ENCODE measurements at regions not wholly inside any gene's neighbourhood (a gene's known extent, or its start where the extent isn't known, plus 50 kb on each side); places are given as distances from the start of the nearest gene placed in this dataset.

DNA sequence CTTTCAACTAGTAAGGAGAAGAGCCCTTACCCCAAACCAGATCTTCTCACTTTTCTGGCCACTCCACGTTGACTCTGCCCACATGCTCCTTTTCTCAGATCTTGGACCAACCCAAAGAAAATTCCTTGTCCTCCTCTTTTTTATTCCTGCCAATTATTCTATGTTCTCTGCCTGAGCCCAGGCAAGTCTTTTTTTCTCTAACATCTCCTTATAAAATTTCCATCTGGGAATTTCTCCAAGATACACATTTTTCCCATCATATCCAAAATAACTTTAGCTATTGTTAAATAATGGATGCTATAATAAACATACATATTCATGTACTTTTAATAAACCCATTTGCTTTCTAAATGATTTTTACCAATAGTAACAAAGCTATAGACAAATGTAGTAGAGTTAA is 726.0 kb upstream of the ZNF385D start:
- no peak for DNase-seq (ENCODE audit: low spot score)

DNA sequence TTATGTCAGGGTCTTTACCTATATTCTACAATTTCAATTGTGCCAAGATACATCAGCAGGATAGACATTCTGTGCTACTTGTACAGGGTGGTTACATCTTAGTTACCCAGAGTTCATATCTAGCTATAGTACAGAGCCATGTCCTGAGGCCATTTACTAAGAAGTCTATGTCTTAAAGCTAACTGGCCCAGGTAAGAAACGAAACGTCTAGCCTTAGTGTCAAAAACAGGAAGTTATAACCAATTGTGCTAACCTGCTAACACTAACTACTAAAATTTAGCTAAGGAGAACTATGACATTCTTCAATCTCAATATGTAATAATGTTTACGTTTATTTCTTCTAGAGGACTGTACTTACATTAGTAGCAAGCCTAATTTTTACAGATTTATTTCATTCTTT is 717.2 kb upstream of the UBE2E2 start:
- DNase-seq (ENCODE audit: low spot score) = no peak

DNA sequence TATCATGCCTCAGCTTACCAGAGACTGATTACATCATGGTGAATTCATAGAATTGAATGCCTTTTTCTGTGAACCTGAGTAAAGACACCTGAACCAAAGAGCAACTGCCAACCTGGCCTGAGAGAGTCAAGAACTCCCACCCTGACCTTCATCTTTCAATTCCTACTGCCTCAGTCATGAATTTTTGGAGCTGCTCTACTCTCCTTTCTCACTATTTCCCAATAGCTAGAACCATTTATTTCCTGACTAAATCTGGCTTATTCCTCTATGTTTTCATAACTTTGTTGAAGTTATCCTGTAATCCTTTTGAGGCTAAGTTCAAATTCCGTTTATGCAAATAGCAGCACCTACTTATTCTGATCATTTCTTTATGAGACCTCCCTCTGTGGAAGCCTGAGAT is 712.4 kb upstream of the UBE2E2 start:
- no peak for DNase-seq (ENCODE audit: low spot score)

- DNase-seq (ENCODE audit: low spot score) = no peak
Measured at GRCh38 chr3:22491344-22491743, 711.8 kb upstream of the UBE2E2 start.

DNA sequence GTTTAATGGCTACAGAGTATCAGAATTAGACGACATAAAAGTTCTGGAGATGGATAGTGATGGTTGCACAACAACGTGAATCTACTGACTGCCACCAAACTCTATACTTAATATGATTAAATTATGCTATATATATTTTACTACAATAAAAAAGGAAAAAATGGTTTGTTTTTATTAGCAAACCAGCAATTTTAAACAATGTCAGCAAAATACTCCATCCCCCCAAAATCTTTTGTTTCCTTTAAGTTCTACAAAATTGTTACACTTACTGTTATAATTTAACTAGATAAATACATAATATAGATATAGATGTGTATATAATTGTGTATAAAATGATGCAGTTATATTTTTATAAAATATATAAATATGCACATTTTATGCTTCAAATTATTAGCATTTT is 710.8 kb upstream of the UBE2E2 start:
- DNase-seq (ENCODE audit: low spot score) = no peak

GRCh38 chr3:22495241-22495640 is 707.9 kb upstream of the UBE2E2 start:
- DNase-seq (ENCODE audit: low spot score) = no peak

GRCh38 chr3:22495791-22496190 is 707.3 kb upstream of the UBE2E2 start:
- DNase-seq (ENCODE audit: low spot score) = no peak

DNA sequence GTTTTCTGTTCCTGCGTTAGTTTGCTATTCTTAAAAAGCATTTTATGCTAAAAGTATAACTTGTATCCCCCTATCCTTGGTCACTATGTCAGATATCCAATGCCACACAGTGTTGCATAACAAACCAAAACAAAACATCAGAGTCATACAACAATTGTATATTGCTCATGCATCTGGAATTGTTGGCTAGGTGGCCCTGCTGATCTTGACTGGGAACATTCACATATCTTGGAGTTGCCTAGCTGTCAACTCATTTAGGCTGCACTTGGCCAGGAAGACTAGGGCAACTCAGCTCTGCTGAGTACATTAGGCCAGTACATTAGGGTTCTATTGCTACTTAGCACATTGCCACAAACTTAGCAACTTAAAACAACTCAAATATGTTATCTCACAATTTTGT is 706.5 kb upstream of the UBE2E2 start:
- DNase-seq (ENCODE audit: low spot score) = no peak

- no peak for DNase-seq (ENCODE audit: low spot score)
Measured at GRCh38 chr3:22506871-22507270, 696.3 kb upstream of the UBE2E2 start.

- DNase-seq (ENCODE audit: low spot score) = no peak
Measured at GRCh38 chr3:22507709-22508108, 695.4 kb upstream of the UBE2E2 start.

DNA sequence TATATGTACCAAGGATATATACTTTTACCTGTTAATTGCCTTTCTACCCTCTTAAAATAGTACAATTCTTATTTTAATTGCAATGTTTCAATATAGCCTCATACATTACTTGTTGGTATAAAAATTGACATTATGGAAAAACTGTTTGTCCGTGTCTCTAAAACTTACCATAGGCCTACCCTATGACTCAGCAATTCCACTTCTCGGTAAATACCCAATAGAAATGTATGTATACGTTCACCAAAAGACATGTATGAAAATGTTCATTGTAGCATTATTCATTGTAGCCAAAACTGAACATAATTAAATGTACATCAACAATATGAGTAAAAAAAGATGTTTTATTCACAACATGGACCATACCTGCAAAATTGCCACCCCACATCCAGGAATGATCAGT is 679.2 kb upstream of the UBE2E2 start:
- no peak for DNase-seq (ENCODE audit: low spot score)

DNA sequence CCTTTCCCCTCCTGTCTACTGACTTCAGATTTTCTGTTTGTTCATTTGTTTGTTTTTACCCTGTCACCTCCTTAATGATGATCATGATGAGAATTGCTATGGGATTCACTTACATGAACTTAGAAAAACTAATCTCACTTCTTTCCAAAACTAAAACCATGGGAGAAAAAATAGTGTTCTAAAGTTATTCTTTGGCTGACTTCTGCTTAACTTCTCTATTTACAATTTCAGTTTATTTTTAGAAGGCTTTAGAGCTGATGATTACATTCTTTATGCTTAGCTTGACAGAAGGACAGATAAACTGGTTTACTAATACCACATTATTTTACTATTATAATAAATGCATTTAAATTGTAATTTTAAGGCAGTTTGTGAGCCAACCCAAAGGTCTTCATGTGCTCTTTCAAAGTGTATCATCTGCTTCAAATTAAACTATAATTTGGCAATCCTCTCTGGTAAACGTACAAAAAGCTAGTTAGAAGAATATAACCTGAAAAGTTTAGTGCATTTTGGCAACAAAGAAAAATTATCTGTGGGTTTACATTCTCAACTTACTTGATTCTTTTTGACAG is 676.8 kb upstream of the UBE2E2 start:
- DNase-seq (ENCODE audit: low spot score) = no peak

DNA sequence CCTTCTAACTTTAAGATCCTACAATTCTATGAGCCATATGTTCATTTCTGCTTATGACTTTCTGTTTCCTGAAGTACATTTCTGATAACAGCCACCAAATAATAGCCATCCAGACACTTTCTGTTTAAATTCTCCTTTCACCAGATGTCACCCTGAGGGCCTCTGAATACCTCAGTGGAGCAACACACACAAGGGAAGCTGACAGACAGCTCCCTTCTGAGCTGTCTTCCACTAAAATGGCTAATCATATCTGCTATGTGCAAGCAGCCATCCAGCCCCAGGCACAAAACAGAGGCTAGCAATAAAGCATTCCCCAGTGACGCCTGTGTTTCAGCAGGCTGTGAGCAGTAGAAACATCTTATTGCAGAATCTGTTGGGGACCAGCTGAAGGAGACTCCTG is 666.6 kb upstream of the UBE2E2 start:
- no peak for DNase-seq (ENCODE audit: low spot score)

- DNase-seq (ENCODE audit: low spot score) = no peak
Measured at GRCh38 chr3:22537560-22537959, 665.6 kb upstream of the UBE2E2 start.

- no peak for DNase-seq (ENCODE audit: low spot score)
Measured at GRCh38 chr3:22542311-22542710, 660.8 kb upstream of the UBE2E2 start.

DNA sequence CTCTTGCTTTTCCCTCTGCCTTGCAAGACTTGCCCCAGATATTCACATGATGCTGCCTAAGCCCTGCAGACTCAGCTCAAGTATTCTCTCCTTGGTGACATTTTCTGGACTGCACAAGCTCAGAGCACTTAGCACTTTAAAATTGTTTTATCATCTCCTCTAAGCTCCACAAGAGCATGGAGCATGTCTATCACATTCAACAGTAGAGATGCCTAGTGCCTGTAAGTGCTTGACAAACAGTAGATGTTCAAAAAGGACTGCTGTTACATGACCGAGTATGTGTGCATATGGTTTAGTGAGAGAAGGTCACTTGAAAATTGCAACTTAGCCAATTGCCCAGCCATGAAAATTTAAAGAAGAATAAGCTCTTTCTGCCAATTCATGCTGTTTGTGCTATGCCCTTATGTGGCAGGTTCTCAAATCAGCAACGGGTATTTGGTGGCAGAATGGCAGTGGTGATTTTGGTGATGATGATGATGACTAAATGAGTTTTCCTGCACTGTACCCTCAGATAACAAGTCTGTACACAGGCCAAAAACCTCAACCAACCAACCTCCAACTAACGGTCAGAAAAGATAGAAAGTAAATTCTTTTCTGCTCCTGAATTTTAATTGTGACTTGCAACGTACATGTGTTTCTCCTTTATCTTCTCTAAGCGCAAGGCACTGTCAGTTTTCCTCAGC is 647.2 kb upstream of the UBE2E2 start:
- DNase-seq (ENCODE audit: low spot score) = no peak

- no peak for DNase-seq (ENCODE audit: low spot score)
Measured at GRCh38 chr3:22565393-22565792, 637.7 kb upstream of the UBE2E2 start.

DNA sequence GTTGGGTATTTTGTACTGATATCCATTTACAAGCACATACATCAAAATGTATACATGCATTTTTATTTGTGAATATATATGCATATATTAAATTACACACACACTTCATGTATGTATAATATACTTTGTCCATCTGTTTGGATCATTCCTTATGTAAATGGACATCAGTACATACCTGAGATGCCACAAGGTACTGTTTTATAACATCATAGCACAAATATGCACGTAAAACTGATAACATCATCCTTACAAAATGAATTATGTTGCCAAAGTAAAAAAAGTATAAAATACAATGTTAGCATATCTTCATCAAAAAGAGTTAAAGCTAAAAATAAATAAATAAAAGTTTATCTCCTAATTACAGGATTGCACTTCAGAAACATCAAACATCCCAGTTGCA is 634.8 kb upstream of the UBE2E2 start:
- DNase-seq (ENCODE audit: low spot score) = no peak

GRCh38 chr3:22569570-22569969 is 633.6 kb upstream of the UBE2E2 start:
- DNase-seq (ENCODE audit: low spot score) = no peak

GRCh38 chr3:22581007-22581406 is 622.1 kb upstream of the UBE2E2 start:
- DNase-seq (ENCODE audit: low spot score) = no peak

DNA sequence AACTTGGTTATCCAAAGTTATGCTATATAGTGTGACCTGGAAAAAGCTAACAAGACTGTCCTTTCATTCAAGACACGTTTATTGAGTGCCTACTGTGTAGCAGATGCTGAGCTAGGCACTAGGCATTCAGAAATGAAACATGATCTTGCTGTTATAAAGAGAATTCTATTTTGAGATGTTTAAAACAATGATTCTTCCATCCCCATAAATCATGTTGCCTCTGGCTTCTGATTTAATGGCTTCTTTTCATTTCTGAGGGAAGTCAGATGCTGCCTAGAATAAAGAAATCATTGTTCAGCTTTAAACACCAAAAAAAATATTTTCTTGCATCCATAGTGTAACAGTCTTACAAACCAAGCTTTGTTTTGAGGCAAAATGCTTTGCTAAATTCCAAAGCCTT is 620.9 kb upstream of the UBE2E2 start:
- no peak for DNase-seq (ENCODE audit: low spot score)

GRCh38 chr3:22585504-22585903 is 617.6 kb upstream of the UBE2E2 start:
- no peak for DNase-seq (ENCODE audit: low spot score)

- DNase-seq (ENCODE audit: low spot score) = no peak
Measured at GRCh38 chr3:22585911-22586310, 617.2 kb upstream of the UBE2E2 start.

DNA sequence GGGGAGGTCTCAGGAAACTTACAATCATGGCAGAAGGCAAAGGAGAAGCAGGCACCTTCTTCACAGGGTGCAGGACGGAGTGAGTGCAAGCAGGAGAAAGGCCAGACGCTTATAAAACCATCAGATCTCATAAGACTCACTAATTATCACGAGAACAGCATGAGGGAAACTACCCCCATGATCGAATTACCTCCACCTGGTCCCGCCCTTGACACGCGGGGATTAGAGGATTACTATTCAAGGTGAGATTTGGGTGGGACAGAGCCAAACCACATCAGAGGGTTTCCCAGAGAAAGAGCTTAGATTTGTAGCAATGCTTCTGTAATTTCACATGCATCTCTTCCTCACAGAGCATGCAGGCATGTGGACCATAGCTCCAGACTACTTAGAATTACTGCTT is 615.7 kb upstream of the UBE2E2 start:
- DNase-seq (ENCODE audit: low spot score) = no peak
